GM23338 (cell line): ENCODE measurements at regions not wholly inside any gene's neighbourhood (a gene's known extent, or its start where the extent isn't known, plus 50 kb on each side); places are given as distances from the start of the nearest gene placed in this dataset.

Experiments used
- CREB1 ChIP-seq: fragments of 250-450 bp; sonication (Bioruptor Pico); IDR thresholded peaks from 2 replicates; pipeline ENCODE4 v1.5.0; 2020; ENCODE audit warnings: low read depth, mild to moderate bottlenecking, moderate library complexity
- CTCF ChIP-seq, 2 experiments: fragments of 200-600 bp in 1 of 2; sonication (generic) in 1 of 2; conservative IDR thresholded peaks; 2 replicates each; pipeline versions ENCODE4 v1.5.1 to v1.6.1; 2016 to 2017; ENCODE audit warnings: antibody characterized with exemption in 2 of 2, low read depth in 2 of 2, mild to moderate bottlenecking in 2 of 2, moderate library complexity in 1 of 2
- EZH2 ChIP-seq: fragments of 200-600 bp; sonication (generic); IDR thresholded peaks from one replicate; pipeline ENCODE4 v1.8.0; 2017; ENCODE audit warnings: antibody characterized with exemption, mild to moderate bottlenecking, low read depth; ENCODE audit not compliant: unreplicated experiment

DNA sequence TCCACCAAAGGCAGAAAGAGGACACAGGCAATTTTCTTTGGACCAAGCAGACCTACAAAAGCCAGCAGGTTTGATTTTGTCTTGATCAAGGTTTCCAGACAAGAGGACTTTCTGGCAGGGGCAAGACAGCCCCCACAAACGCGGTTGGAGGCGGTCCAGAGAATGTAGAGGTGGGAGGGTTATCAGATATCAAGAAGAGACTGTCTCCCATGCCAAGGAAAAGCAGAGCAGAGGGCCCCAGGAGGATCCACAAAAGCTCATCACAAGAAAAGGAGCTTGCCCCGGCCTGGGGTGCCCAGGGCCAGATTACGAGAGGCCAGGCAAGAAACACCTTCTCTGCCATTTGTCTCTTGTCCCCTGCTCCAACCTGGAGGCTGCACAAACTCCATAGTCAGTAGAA is 538.9 kb downstream of the BNC2 start:
- TF ChIP-seq CTCF (conservative IDR thresholded peaks at IDR 0.05; ENCODE audit: low read depth in 2 of 2): no peak
- no peak for TF ChIP-seq CREB1 (CRISPR knock-in tag)
- no peak for TF ChIP-seq EZH2
